Upper lobe of left lung (tissue), 6 donors: ENCODE measurements at regions not wholly inside any gene's neighbourhood (a gene's known extent, or its start where the extent isn't known, plus 50 kb on each side); places are given as distances from the start of the nearest gene placed in this dataset.

ENCODE experiments used
- ATAC-seq, 2 donors: fragments of 200-7000 bp; cut with Tn5 transposase; one replicate each; pipeline ENCODE4 v1.9.1; 2022; ENCODE audit warnings: mild to moderate bottlenecking in 2 of 2, moderate library complexity in 2 of 2; ENCODE audit not compliant: low FRiP score in 2 of 2
- DNase-seq, 2 donors: peaks; one replicate each; pipeline ENCODE4 v3.0.0-alpha.2; 2019 to 2020
- H3K27ac ChIP-seq, 4 donors: fragments of 200-600 bp; sonication (generic); one replicate each; pipeline ENCODE4 v1.5.1; 2016 to 2019
- H3K27me3 ChIP-seq, 4 donors: fragments of 200-600 bp; sonication (generic); one replicate each; pipeline ENCODE4 v1.5.1; 2017 to 2019
- H3K36me3 ChIP-seq, 4 donors: fragments of 200-600 bp; sonication (generic); one replicate each; pipeline ENCODE4 v1.5.1; 2016 to 2019
- H3K4me1 ChIP-seq, 4 donors: fragments of 200-600 bp; sonication (generic); one replicate each; pipeline ENCODE4 v1.5.1; 2018 to 2019
- H3K4me3 ChIP-seq, 4 donors: fragments of 200-600 bp; sonication (generic); one replicate each; pipeline ENCODE4 v1.5.1; 2017 to 2019; ENCODE audit warnings: mild to moderate bottlenecking in 2 of 4, moderate library complexity in 1 of 4
- H3K9me3 ChIP-seq, 4 donors: fragments of 200-600 bp; sonication (generic); one replicate each; pipeline ENCODE4 v1.5.1; 2018 to 2019
- CTCF ChIP-seq, 6 experiments: fragments of 450-650 bp in 4 of 6; fragments of 200-600 bp in 2 of 6; sonication (generic) in 2 of 6; IDR thresholded peaks; one replicate each; pipeline ENCODE4 v1.5.1; 2016 to 2019; ENCODE audit warnings: antibody characterized with exemption in 6 of 6
- EP300 ChIP-seq, 4 donors: sonication (generic); formaldehyde crosslinking; IDR thresholded peaks; one replicate each; pipeline ENCODE4 v1.5.1; 2017; ENCODE audit warnings: antibody characterized with exemption in 4 of 4, control low read depth in 2 of 4
- POLR2A ChIP-seq, 4 donors: fragments of 450-650 bp; IDR thresholded peaks; one replicate each; pipeline ENCODE4 v1.5.1; 2016 to 2017; ENCODE audit warnings: antibody characterized with exemption in 4 of 4, mild to moderate bottlenecking in 2 of 4
- POLR2AphosphoS5 ChIP-seq, 2 donors: sonication (generic); formaldehyde crosslinking; IDR thresholded peaks; one replicate each; pipeline ENCODE4 v1.5.1; 2017; ENCODE audit warnings: antibody characterized with exemption in 2 of 2
- WGBS, 2 donors: methylation state at CpG; one replicate each; pipeline ENCODE4 v1.1.5; 2017 to 2018; 5-methylcytosine and 5-hydroxymethylcytosine counted together
- donor health status: DM: no; HTN: no; CAD: no; lungs with moderate emphysema.
- donor health status: DM: no; HTN: yes; CAD: no; lungs with severe emphysema.

- H3K27me3 ChIP-seq = no peaks in the 10 kb centered on the region
- TF ChIP-seq EP300 (IDR thresholded peaks at IDR 0.05) (no peak), POLR2AphosphoS5 (IDR thresholded peaks at IDR 0.05) (no peak), CTCF (IDR thresholded peaks at IDR 0.05) (no peak), POLR2A (IDR thresholded peaks at IDR 0.05) (no peak)
- no peak overlapping the region for H3K27ac ChIP-seq
- ATAC-seq (no peak), DNase-seq (peak in 1 of 2 donors; percentile 46)
- WGBS, 2 donors = 71 to 72% methylated on average over 14 of the region's 14 CpGs
- no peak overlapping the region for H3K4me3 ChIP-seq
- H3K4me1 ChIP-seq = peaks cover 5 to 11% (median 5%) of the 10 kb centered on the region in 4 donors
- peaks cover 0 to 3% (median 0%) of the 10 kb centered on the region in 4 donors for H3K9me3 ChIP-seq
- no peaks in the 10 kb centered on the region for H3K36me3 ChIP-seq
Observed at GRCh38 chr3:193902607-193903511, 233.1 kb upstream of the HES1 start.

GRCh38 chr3:193903512-193903817, 232.5 kb upstream of the HES1 start:
- Histone ChIP-seq H3K27ac (no peak overlapping the region), H3K4me1 (peaks cover 5 to 11% (median 5%) of the 10 kb centered on the region in 4 donors), H3K4me3 (no peak overlapping the region), H3K27me3 (no peaks in the 10 kb centered on the region), H3K9me3 (peaks cover 0 to 9% (median 0%) of the 10 kb centered on the region in 4 donors), H3K36me3 (no peaks in the 10 kb centered on the region)
- WGBS, 2 donors = 84 to 94% methylated on average over 8 of the region's 8 CpGs
- ATAC-seq (no peak), DNase-seq (no peak)
- TF ChIP-seq POLR2A (IDR thresholded peaks at IDR 0.05) (no peak), POLR2AphosphoS5 (IDR thresholded peaks at IDR 0.05) (no peak), CTCF (IDR thresholded peaks at IDR 0.05) (no peak), EP300 (IDR thresholded peaks at IDR 0.05) (no peak)

GRCh38 chr3:193903966-193904365, 232.0 kb upstream of the HES1 start:
- no peaks in the 10 kb centered on the region for H3K27me3 ChIP-seq
- no peak for ATAC-seq

GRCh38 chr3:193905541-193906396, 230.2 kb upstream of the HES1 start:
- WGBS, 2 donors = 70 to 71% methylated on average over 11 to 14 of the region's 14 CpGs
- ATAC-seq = no peak

More at GRCh38 chr3:193903966-193904365, 232.0 kb upstream of the HES1 start:
- Histone ChIP-seq H3K9me3 (peaks cover 0 to 9% (median 0%) of the 10 kb centered on the region in 4 donors), H3K36me3 (no peaks in the 10 kb centered on the region), H3K27ac (no peak overlapping the region), H3K4me1 (peaks cover 5 to 15% (median 7%) of the 10 kb centered on the region in 4 donors), H3K4me3 (no peak overlapping the region)
- TF ChIP-seq POLR2A (IDR thresholded peaks at IDR 0.05) (no peak), POLR2AphosphoS5 (IDR thresholded peaks at IDR 0.05) (no peak), CTCF (IDR thresholded peaks at IDR 0.05) (no peak), EP300 (IDR thresholded peaks at IDR 0.05) (no peak)
- WGBS, 2 donors = 89 to 94% methylated on average over 4 of the region's 4 CpGs
- DNase-seq = no peak

More at GRCh38 chr3:193905541-193906396, 230.2 kb upstream of the HES1 start:
- H3K36me3 ChIP-seq = no peaks in the 10 kb centered on the region
- TF ChIP-seq CTCF (IDR thresholded peaks at IDR 0.05) (no peak), POLR2AphosphoS5 (IDR thresholded peaks at IDR 0.05) (peak in 1 of 2 donors; percentile 10), POLR2A (IDR thresholded peaks at IDR 0.05) (no peak), EP300 (IDR thresholded peaks at IDR 0.05) (no peak)
- H3K27ac ChIP-seq = peak overlapping the region in 1 of 4 donors; percentile 37
- peaks cover 12 to 28% (median 21%) of the 10 kb centered on the region in 4 donors for H3K4me1 ChIP-seq
- peak in 1 of 2 donors; percentile 24 for DNase-seq
- H3K9me3 ChIP-seq = peaks cover 0 to 9% (median 0%) of the 10 kb centered on the region in 4 donors
- H3K27me3 ChIP-seq = no peaks in the 10 kb centered on the region
- H3K4me3 ChIP-seq = no peak overlapping the region
